Mucosa of descending colon (tissue), 3 donors: ENCODE measurements at regions not wholly inside any gene's neighbourhood (a gene's known extent, or its start where the extent isn't known, plus 50 kb on each side); places are given as distances from the start of the nearest gene placed in this dataset.

Experiments
- ATAC-seq: fragments of 200-7000 bp; cut with Tn5 transposase; one replicate; pipeline ENCODE4 v1.9.1; 2020; ENCODE audit warnings: mild to moderate bottlenecking, moderate library complexity
- DNase-seq, 3 donors: peaks; one replicate each; pipeline ENCODE4 v3.0.0-alpha.2; 2020
- H3K36me3 ChIP-seq: fragments of 200-600 bp; one replicate; pipeline ENCODE4 v1.8.0; 2021; ENCODE audit warnings: low read depth, mild to moderate bottlenecking
- H3K4me1 ChIP-seq: fragments of 200-600 bp; one replicate; pipeline ENCODE4 v1.8.0; 2021; ENCODE audit warnings: low read depth, mild to moderate bottlenecking
- H3K4me3 ChIP-seq: fragments of 200-600 bp; one replicate; pipeline ENCODE4 v1.8.0; 2021; ENCODE audit warnings: mild to moderate bottlenecking
- H3K9me3 ChIP-seq: fragments of 200-600 bp; one replicate; pipeline ENCODE4 v1.8.0; 2021; ENCODE audit warnings: mild to moderate bottlenecking
- intact Hi-C, 2 donors: fragments of 100-400 bp; cut with DNase I in 1 of 2; cut with micrococcal nuclease in 1 of 2; formaldehyde crosslinking; loops; one replicate each; pipeline versions ENCODE4 v1.11.0 to v1.11.1; 2022; cut with DNase I, micrococcal nuclease
- TF ChIP-seq, protein P1 (sequence below): fragments of 200-600 bp; IDR thresholded peaks from one replicate; pipeline ENCODE4 v1.8.0; 2022; ENCODE audit warnings: antibody characterized with exemption, mild to moderate bottlenecking
- donor health status: DM: no; HTN: no; CAD: no; lungs with moderate emphysema.
- donor health status: DM: no; HTN: no; CAD: no.
- donor health status: DM: no; HTN: yes; CAD: no.

DNA sequence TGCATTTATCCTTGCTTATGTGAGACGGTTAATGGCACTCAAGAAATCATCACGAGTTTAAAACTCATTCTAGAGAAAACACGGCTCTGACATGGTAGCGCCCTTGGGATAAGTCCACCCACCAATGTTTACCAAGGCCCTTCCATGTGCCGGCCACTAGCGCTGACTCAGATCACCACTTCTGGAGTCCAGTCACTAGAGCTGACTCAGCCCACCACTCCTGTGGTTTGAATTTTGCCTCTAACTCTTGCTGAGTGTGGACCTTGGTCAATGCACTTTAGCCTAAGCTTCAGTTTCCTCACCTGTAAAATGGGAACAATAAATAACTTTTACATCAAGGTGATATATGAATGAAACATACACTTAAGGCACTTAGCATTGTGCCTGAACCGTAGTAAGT lies 358.4 kb upstream of the PROK2 start:
- DNase-seq (no peak), ATAC-seq (peak; percentile 17)
- Histone ChIP-seq H3K4me3 (no peak overlapping the region), H3K9me3 (no peaks in the 10 kb centered on the region), H3K4me1 (no peaks in the 10 kb centered on the region), H3K36me3 (no peaks in the 10 kb centered on the region)
- TF ChIP-seq, protein P1, sequence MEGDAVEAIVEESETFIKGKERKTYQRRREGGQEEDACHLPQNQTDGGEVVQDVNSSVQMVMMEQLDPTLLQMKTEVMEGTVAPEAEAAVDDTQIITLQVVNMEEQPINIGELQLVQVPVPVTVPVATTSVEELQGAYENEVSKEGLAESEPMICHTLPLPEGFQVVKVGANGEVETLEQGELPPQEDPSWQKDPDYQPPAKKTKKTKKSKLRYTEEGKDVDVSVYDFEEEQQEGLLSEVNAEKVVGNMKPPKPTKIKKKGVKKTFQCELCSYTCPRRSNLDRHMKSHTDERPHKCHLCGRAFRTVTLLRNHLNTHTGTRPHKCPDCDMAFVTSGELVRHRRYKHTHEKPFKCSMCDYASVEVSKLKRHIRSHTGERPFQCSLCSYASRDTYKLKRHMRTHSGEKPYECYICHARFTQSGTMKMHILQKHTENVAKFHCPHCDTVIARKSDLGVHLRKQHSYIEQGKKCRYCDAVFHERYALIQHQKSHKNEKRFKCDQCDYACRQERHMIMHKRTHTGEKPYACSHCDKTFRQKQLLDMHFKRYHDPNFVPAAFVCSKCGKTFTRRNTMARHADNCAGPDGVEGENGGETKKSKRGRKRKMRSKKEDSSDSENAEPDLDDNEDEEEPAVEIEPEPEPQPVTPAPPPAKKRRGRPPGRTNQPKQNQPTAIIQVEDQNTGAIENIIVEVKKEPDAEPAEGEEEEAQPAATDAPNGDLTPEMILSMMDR = no peak
- intact Hi-C loops = no loop called here

DNA sequence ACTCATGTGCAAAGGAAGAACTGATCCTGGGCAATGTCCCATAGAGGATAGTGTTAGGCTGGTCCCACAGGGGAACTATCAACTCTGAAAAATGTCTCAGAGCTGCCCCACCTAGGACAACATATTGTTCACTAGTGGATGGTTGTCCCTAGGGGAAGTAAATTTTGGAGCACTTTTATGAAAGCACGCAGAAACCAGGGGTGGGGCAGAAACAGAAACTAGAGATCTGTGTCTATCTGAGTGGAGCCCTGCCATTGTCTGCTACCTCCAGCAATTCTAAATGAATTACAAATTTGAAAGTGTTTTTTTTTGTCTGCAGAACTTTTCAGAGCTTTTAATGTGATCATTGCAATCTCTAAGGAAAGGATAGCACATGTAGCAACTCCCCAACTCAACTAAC lies 357.1 kb upstream of the PROK2 start:
- DNase-seq = no peak
- H3K9me3 ChIP-seq = no peaks in the 10 kb centered on the region

DNA sequence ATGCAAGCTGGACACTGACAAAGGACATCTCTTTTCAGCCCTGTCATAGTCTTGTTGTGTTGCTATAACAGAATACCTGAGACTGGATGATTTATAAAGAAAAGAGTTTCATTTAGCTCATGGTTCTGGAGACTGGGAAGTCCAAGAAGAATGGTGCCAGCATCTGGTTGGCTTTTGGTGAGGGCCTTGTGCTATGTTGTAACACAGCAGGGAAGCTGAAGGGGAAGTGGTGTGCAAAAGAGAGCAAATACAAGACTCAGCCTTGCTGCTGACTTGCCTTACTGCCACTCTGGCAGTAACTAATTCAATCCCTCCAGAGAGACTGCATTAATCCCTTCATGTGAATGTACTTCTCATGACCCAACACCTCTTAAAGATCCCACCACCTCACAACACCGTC lies 356.3 kb upstream of the PROK2 start:
- intact Hi-C loops = no loop called here
- Histone ChIP-seq H3K4me3 (no peak overlapping the region), H3K9me3 (no peaks in the 10 kb centered on the region), H3K4me1 (no peaks in the 10 kb centered on the region), H3K36me3 (no peaks in the 10 kb centered on the region)
- DNase-seq (no peak), ATAC-seq (no peak)
- TF ChIP-seq, protein P1 = no peak

More for the DNA sequence above, 357.1 kb upstream of the PROK2 start:
- TF ChIP-seq, protein P1 = no peak
- no peak overlapping the region for H3K4me3 ChIP-seq
- intact Hi-C loops = no loop called here
- no peaks in the 10 kb centered on the region for H3K36me3 ChIP-seq
- ATAC-seq = no peak
- no peaks in the 10 kb centered on the region for H3K4me1 ChIP-seq

DNA sequence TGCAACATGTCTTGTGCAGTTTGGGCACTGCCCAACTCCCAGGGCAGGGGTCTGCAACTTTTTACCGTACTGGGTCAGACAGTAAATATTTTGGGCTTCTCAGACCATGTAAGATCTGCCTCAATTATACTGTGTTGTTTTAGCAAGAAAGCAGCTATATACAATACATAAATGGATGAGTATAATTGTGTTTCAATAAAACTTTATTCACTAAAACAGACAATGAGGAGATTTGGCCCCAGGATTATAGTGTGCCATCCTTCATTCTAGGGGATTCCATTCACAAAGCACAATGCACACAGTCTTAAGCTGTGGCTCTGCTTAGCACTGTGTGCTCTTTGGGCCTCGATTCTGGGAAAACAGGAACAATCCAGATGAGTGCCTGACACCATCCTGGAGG lies 354.4 kb upstream of the PROK2 start:
- no peaks in the 10 kb centered on the region for H3K4me1 ChIP-seq
- ATAC-seq (no peak), DNase-seq (no peak)
- intact Hi-C loops = no loop called here
- TF ChIP-seq, protein P1 = no peak
- H3K9me3 ChIP-seq = no peaks in the 10 kb centered on the region
- no peak overlapping the region for H3K4me3 ChIP-seq
- no peaks in the 10 kb centered on the region for H3K36me3 ChIP-seq

DNA sequence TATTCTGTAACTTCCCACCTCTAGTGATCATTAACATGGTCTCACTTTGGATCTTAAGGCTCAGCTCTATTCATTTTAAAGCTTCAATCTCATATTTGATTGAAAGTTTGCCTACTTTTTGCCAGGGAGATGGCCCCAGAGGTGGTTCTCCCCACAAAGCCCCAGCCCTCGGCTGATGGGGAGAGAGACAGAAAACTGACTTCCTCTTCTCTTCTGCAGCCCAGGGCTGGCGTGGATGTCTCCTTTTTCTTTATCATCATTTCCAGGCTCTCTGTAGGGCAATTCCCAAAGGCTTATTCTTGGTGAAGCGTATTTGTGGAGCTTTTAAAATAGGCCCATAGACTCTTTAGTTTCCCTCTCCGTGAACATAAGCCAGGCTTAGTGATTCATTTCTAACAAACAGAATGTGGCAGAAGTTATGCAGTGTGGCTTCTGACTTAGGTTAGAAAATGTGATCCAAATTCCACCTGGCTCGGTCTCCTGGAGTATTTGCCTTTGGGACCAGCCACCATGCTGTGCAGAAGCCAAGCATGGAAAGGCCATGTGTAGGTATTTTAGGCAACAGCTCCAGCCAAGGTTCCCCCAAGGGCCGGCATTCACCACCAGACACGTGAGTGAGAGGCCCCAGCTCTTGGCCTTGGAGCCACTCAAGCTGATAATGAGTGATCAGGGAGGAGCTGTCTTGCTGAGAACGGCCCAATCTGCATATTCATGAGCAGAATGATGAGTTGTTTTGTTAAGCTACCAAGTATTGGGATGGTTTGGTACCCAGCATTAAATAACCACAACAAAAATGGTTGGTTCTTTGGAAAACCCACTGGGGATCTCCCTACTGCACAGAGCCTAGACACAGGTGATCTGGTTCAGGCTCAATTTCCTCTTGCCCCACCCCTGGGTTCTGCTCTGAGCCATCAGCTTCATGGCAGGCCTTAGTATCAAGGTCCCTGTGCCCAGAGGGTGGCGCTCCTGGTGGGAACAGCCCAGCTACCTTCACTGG lies 353.2 kb upstream of the PROK2 start:
- DNase-seq (no peak), ATAC-seq (no peak)
- Histone ChIP-seq H3K36me3 (no peaks in the 10 kb centered on the region), H3K4me1 (no peaks in the 10 kb centered on the region), H3K4me3 (no peak overlapping the region), H3K9me3 (no peaks in the 10 kb centered on the region)
- TF ChIP-seq, protein P1 = no peak
- intact Hi-C loops = no loop called here
